ENCODE measurements at regions not wholly inside any gene's neighbourhood (a gene's known extent, or its start where the extent isn't known, plus 50 kb on each side); places are given as distances from the start of the nearest gene placed in this dataset.

- no peak for DNase-seq
These were observed 155.0 kb upstream of the CTTNBP2 start for GRCh38 chr7:118028226-118028625.

GRCh38 chr7:118029826-118030422 lies 154.0 kb upstream of the LSM8 start:
- DNase-seq: no peak

- DNase-seq: no peak
These were observed 150.7 kb upstream of the LSM8 start for GRCh38 chr7:118033273-118033672.

- no peak for DNase-seq
These were observed 143.9 kb upstream of the LSM8 start for GRCh38 chr7:118039963-118040489.

GRCh38 chr7:118040562-118040961 lies 143.4 kb upstream of the LSM8 start:
- no peak for DNase-seq

- no peak for DNase-seq
These were observed 142.6 kb upstream of the LSM8 start for GRCh38 chr7:118041251-118041878.

GRCh38 chr7:118045629-118046028 lies 138.3 kb upstream of the LSM8 start:
- no peak for DNase-seq

- DNase-seq: no peak
These were observed 137.9 kb upstream of the LSM8 start for GRCh38 chr7:118046086-118046485.

- DNase-seq: no peak
These were observed 137.2 kb upstream of the LSM8 start for GRCh38 chr7:118046801-118047200.

- no peak for DNase-seq
These were observed 131.6 kb upstream of the LSM8 start for GRCh38 chr7:118052336-118052735.

GRCh38 chr7:118053353-118053752 lies 130.6 kb upstream of the LSM8 start:
- no peak for DNase-seq

- DNase-seq: no peak
These were observed 129.4 kb upstream of the LSM8 start for GRCh38 chr7:118054529-118054928.

- DNase-seq: no peak
These were observed 128.3 kb upstream of the LSM8 start for GRCh38 chr7:118055647-118056046.

GRCh38 chr7:118057404-118057803 lies 126.6 kb upstream of the LSM8 start:
- no peak for DNase-seq

- no peak for DNase-seq
These were observed 124.8 kb upstream of the LSM8 start for GRCh38 chr7:118059209-118059608.

GRCh38 chr7:118060692-118061091 lies 123.3 kb upstream of the LSM8 start:
- no peak for DNase-seq

GRCh38 chr7:118061386-118061785 lies 122.6 kb upstream of the LSM8 start:
- no peak for DNase-seq

GRCh38 chr7:118072893-118073674 lies 110.9 kb upstream of the LSM8 start:
- DNase-seq: no peak

- DNase-seq: no peak
These were observed 108.0 kb upstream of the LSM8 start for GRCh38 chr7:118075936-118076335.

- no peak for DNase-seq
These were observed 107.4 kb upstream of the LSM8 start for GRCh38 chr7:118076564-118076963.

- no peak for DNase-seq
These were observed 105.9 kb upstream of the LSM8 start for GRCh38 chr7:118078015-118078414.

GRCh38 chr7:118079369-118079768 lies 104.6 kb upstream of the LSM8 start:
- no peak for DNase-seq

- no peak for DNase-seq
These were observed 103.0 kb upstream of the LSM8 start for GRCh38 chr7:118080947-118081346.

- DNase-seq: no peak
These were observed 101.5 kb upstream of the LSM8 start for GRCh38 chr7:118082506-118082905.

All from RPMI8226 (cell line).